ENCODE measurements at regions not wholly inside any gene's neighbourhood (a gene's known extent, or its start where the extent isn't known, plus 50 kb on each side); places are given as distances from the start of the nearest gene placed in this dataset.

GRCh38 chr7:46507560-46507959, 586.5 kb upstream of the IGFBP3 start:
- H3K4me3 ChIP-seq (ENCODE audit: low read length), result no peak overlapping the region
- TF ChIP-seq CTCF (conservative IDR thresholded peaks at IDR 0.05; ENCODE audit: low read depth, low read length), result no peak
- DNase-seq (ENCODE audit: low read depth), result no peak

GRCh38 chr7:46494441-46494840, 573.4 kb upstream of the IGFBP3 start:
- TF ChIP-seq CTCF (conservative IDR thresholded peaks at IDR 0.05; ENCODE audit: low read depth, low read length), result no peak
- no peak overlapping the region for H3K4me3 ChIP-seq (ENCODE audit: low read length)
- DNase-seq (ENCODE audit: low read depth), result no peak

GRCh38 chr7:46494028-46494427, 573.0 kb upstream of the IGFBP3 start:
- DNase-seq (ENCODE audit: low read depth), result no peak
- TF ChIP-seq CTCF (conservative IDR thresholded peaks at IDR 0.05; ENCODE audit: low read depth, low read length), result no peak

DNA sequence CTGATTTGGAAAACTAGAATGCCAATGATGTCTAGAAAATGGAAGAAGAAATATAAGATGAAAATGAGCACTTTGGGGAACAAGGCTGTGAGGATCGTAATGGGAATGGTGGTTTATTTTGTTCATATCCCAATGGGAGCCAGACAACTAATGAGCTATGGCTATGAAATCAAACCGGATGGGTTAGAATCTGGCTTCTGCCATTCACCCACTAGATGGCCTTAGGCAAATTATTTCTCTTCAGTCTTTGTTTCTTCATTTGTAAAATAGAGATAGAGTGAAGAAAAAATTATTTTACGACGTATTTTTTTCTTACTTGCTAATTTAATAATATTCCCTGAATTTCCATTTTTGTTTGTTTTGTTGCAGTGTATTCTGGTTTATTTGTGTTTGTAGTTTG, 572.1 kb upstream of the IGFBP3 start:
- no peak overlapping the region for H3K4me3 ChIP-seq (ENCODE audit: low read length)
- no peak for DNase-seq (ENCODE audit: low read depth)
- no peak for TF ChIP-seq CTCF (conservative IDR thresholded peaks at IDR 0.05; ENCODE audit: low read depth, low read length)

More at GRCh38 chr7:46494028-46494427, 573.0 kb upstream of the IGFBP3 start:
- no peak overlapping the region for H3K4me3 ChIP-seq (ENCODE audit: low read length)

GRCh38 chr7:46492466-46492865, 571.4 kb upstream of the IGFBP3 start:
- TF ChIP-seq CTCF (conservative IDR thresholded peaks at IDR 0.05; ENCODE audit: low read depth, low read length), result no peak
- no peak for DNase-seq (ENCODE audit: low read depth)
- H3K4me3 ChIP-seq (ENCODE audit: low read length), result no peak overlapping the region

DNA sequence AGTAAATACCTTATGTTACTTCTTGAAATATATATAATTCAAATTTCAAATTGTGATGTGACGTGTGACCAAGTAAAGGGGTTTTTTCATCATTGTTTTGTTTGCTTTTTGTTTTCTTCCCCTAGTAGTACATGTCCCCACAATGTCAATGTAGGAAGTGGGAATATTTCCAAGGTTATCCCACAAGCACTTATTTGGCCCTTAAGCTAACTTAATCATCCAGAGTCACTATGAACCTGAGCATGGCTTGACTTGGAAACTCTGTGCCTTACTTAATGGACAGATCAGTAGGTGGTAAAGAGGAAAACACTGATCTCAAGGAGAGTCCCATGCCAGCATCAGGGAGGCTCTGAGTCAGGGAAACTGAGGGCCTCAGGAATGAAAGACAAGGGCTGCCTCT, 569.3 kb upstream of the IGFBP3 start:
- H3K4me3 ChIP-seq (ENCODE audit: low read length), result no peak overlapping the region
- TF ChIP-seq CTCF (conservative IDR thresholded peaks at IDR 0.05; ENCODE audit: low read depth, low read length), result no peak
- DNase-seq (ENCODE audit: low read depth), result no peak

- TF ChIP-seq CTCF (conservative IDR thresholded peaks at IDR 0.05; ENCODE audit: low read depth, low read length), result no peak
- DNase-seq (ENCODE audit: low read depth), result no peak
- H3K4me3 ChIP-seq (ENCODE audit: low read length), result no peak overlapping the region
Measured at GRCh38 chr7:46489106-46489505, 568.0 kb upstream of the IGFBP3 start.

Data from retinal pigment epithelial cell (primary cell).